Left lung (tissue), 4 donors: ENCODE measurements at regions not wholly inside any gene's neighbourhood (a gene's known extent, or its start where the extent isn't known, plus 50 kb on each side); places are given as distances from the start of the nearest gene placed in this dataset.

Source experiments
- ATAC-seq: fragments of 200-7000 bp; cut with Tn5 transposase; one replicate; pipeline ENCODE4 v1.9.1; 2020; ENCODE audit warnings: moderate library complexity
- DNase-seq, 4 donors: peaks; one replicate each; pipeline ENCODE4 v3.0.0-alpha.2; 2013 to 2020
- H3K27ac ChIP-seq, 2 donors: fragments of 200-600 bp; sonication (generic) in 1 of 2; one replicate each; pipeline versions ENCODE4 v1.5.0 to v1.8.0; 2020 to 2021
- H3K27me3 ChIP-seq, 2 donors: fragments of 200-600 bp; sonication (generic) in 1 of 2; one replicate each; pipeline versions ENCODE4 v1.5.0 to v1.8.0; 2020 to 2021
- H3K36me3 ChIP-seq, 2 donors: fragments of 200-600 bp; sonication (generic) in 1 of 2; one replicate each; pipeline versions ENCODE4 v1.5.0 to v1.8.0; 2020 to 2021
- H3K4me1 ChIP-seq, 2 donors: fragments of 200-600 bp; one replicate each; pipeline ENCODE4 v1.8.0; 2021
- H3K4me3 ChIP-seq, 2 donors: fragments of 200-600 bp; sonication (generic) in 1 of 2; one replicate each; pipeline versions ENCODE4 v1.5.0 to v1.8.0; 2020 to 2021; ENCODE audit warnings: mild to moderate bottlenecking in 1 of 2
- H3K9me3 ChIP-seq, 2 donors: fragments of 200-600 bp; sonication (generic) in 1 of 2; one replicate each; pipeline versions ENCODE4 v1.5.0 to v1.8.0; 2020 to 2021
- CTCF ChIP-seq, 2 donors: fragments of 200-600 bp; sonication (generic) in 1 of 2; IDR thresholded peaks; one replicate each; pipeline versions ENCODE4 v1.5.0 to v1.8.0; 2021; ENCODE audit warnings: antibody characterized with exemption in 2 of 2
- intact Hi-C, 2 donors: fragments of 100-400 bp; cut with DNase I; formaldehyde crosslinking; loops; one replicate each; pipeline versions ENCODE4 v1.11.2 to v1.14.2; 2022
- donor health status: DM: no; HTN: yes; CAD: no.
- donor health status: DM: no; HTN: no; CAD: no.

- no peak for DNase-seq
- intact Hi-C loops = no loop called here
- no peaks in the 10 kb centered on the region for H3K27me3 ChIP-seq
- H3K9me3 ChIP-seq = no peaks in the 10 kb centered on the region
- no peak overlapping the region for H3K27ac ChIP-seq
- no peak for TF ChIP-seq CTCF (IDR thresholded peaks at IDR 0.05)
- H3K4me1 ChIP-seq = peaks cover 8 to 70% of the 10 kb centered on the region in 2 donors
- peak; percentile 31 for ATAC-seq
- no peak overlapping the region for H3K4me3 ChIP-seq
- no peaks in the 10 kb centered on the region for H3K36me3 ChIP-seq
These were observed 84.1 kb upstream of the FRY start for GRCh38 chr13:31947506-31947905.

GRCh38 chr13:31949486-31949885 is 82.1 kb upstream of the FRY start:
- ATAC-seq = no peak
- no peak for TF ChIP-seq CTCF (IDR thresholded peaks at IDR 0.05)
- Histone ChIP-seq H3K36me3 (no peaks in the 10 kb centered on the region), H3K9me3 (no peaks in the 10 kb centered on the region), H3K27me3 (no peaks in the 10 kb centered on the region), H3K4me1 (peaks cover 8 to 62% of the 10 kb centered on the region in 2 donors), H3K27ac (peak overlapping the region in 1 of 2 donors; percentile 78), H3K4me3 (no peak overlapping the region)
- intact Hi-C loops = no loop called here
- DNase-seq = no peak

GRCh38 chr13:31950111-31950815 is 81.3 kb upstream of the FRY start:
- Histone ChIP-seq H3K4me1 (peaks cover 3 to 54% of the 10 kb centered on the region in 2 donors), H3K4me3 (no peak overlapping the region), H3K9me3 (no peaks in the 10 kb centered on the region), H3K36me3 (no peaks in the 10 kb centered on the region), H3K27ac (peak overlapping the region in 1 of 2 donors; percentile 78), H3K27me3 (no peaks in the 10 kb centered on the region)
- intact Hi-C loops = no loop called here
- peak; percentile 34 for ATAC-seq
- no peak for TF ChIP-seq CTCF (IDR thresholded peaks at IDR 0.05)
- DNase-seq = no peak

- peaks cover 0 to 50% of the 10 kb centered on the region in 2 donors for H3K4me1 ChIP-seq
- peak overlapping the region; percentile 8 to 78 for H3K27ac ChIP-seq
- no peak for TF ChIP-seq CTCF (IDR thresholded peaks at IDR 0.05)
- H3K9me3 ChIP-seq = no peaks in the 10 kb centered on the region
- ATAC-seq (peak; percentile 83), DNase-seq (peak in 3 of 4 donors; percentile 46 to 92 (median 91))
- H3K4me3 ChIP-seq = no peak overlapping the region
- no peaks in the 10 kb centered on the region for H3K27me3 ChIP-seq
- intact Hi-C loops = no loop called here
- no peaks in the 10 kb centered on the region for H3K36me3 ChIP-seq
These were observed 80.3 kb upstream of the FRY start for GRCh38 chr13:31951215-31951678.

GRCh38 chr13:31952641-31953380 is 78.8 kb upstream of the FRY start:
- Histone ChIP-seq H3K4me1 (peaks cover 0 to 38% of the 10 kb centered on the region in 2 donors), H3K27ac (no peak overlapping the region), H3K9me3 (no peaks in the 10 kb centered on the region), H3K4me3 (no peak overlapping the region), H3K27me3 (no peaks in the 10 kb centered on the region), H3K36me3 (no peaks in the 10 kb centered on the region)
- DNase-seq (peak in 1 of 4 donors; percentile 72), ATAC-seq (no peak)
- intact Hi-C loops = no loop called here
- TF ChIP-seq CTCF (IDR thresholded peaks at IDR 0.05) = no peak
